Skeletal muscle satellite cell (primary cell): ENCODE measurements at regions not wholly inside any gene's neighbourhood (a gene's known extent, or its start where the extent isn't known, plus 50 kb on each side); places are given as distances from the start of the nearest gene placed in this dataset.
"Not testable (repeated sequence)": the region's sequence is repeated elsewhere in the genome, so short reads cannot be mapped to it uniquely, and the experiment has no call there.

Experiments used
- H3K27me3 ChIP-seq: 2 replicates; pipeline ENCODE4 v1.7.0; 2013; ENCODE audit warnings: low read length; ENCODE audit not compliant: control insufficient read depth, insufficient read depth
- H3K36me3 ChIP-seq: 2 replicates; pipeline ENCODE4 v1.7.0; 2013; ENCODE audit warnings: mild to moderate bottlenecking, control low read depth, low read length; ENCODE audit not compliant: insufficient read depth
- H3K4me1 ChIP-seq: 2 replicates; pipeline ENCODE4 v1.7.0; 2013; ENCODE audit warnings: low read length; ENCODE audit not compliant: control insufficient read depth, insufficient read depth
- H3K4me2 ChIP-seq: 2 replicates; pipeline ENCODE4 v1.7.0; 2013; ENCODE audit warnings: mild to moderate bottlenecking, low read length
- H3K4me3 ChIP-seq: 2 replicates; pipeline ENCODE4 v1.7.0; 2013; ENCODE audit warnings: low read length
- H3K9ac ChIP-seq: 2 replicates; pipeline ENCODE4 v1.7.0; 2013; ENCODE audit warnings: mild to moderate bottlenecking, low read depth, low read length, moderate library complexity
- H3K9me3 ChIP-seq: replicated peaks from 2 replicates; pipeline ENCODE4 v1.7.0; 2013; ENCODE audit warnings: mild to moderate bottlenecking, control low read depth, low read length

GRCh38 chr11:112694245-112694644, 267.0 kb upstream of the NCAM1 start:
- H3K9me3 ChIP-seq: no peaks in the 10 kb centered on the region
- H3K4me2 ChIP-seq: no peak overlapping the region
- peaks cover 5% of the 10 kb centered on the region for H3K4me1 ChIP-seq
- H3K4me3 ChIP-seq: no peak overlapping the region
- H3K36me3 ChIP-seq: no peaks in the 10 kb centered on the region
- no peak overlapping the region for H3K9ac ChIP-seq
- peaks cover 5% of the 10 kb centered on the region for H3K27me3 ChIP-seq

- Histone ChIP-seq H3K36me3 (no peaks in the 10 kb centered on the region), H3K4me3 (no peak overlapping the region), H3K9me3 (no peaks in the 10 kb centered on the region), H3K27me3 (peaks cover 5% of the 10 kb centered on the region), H3K4me1 (peaks cover 5% of the 10 kb centered on the region), H3K4me2 (no peak overlapping the region), H3K9ac (no peak overlapping the region)
Observed at GRCh38 chr11:112694813-112695212, 266.4 kb upstream of the NCAM1 start.

DNA sequence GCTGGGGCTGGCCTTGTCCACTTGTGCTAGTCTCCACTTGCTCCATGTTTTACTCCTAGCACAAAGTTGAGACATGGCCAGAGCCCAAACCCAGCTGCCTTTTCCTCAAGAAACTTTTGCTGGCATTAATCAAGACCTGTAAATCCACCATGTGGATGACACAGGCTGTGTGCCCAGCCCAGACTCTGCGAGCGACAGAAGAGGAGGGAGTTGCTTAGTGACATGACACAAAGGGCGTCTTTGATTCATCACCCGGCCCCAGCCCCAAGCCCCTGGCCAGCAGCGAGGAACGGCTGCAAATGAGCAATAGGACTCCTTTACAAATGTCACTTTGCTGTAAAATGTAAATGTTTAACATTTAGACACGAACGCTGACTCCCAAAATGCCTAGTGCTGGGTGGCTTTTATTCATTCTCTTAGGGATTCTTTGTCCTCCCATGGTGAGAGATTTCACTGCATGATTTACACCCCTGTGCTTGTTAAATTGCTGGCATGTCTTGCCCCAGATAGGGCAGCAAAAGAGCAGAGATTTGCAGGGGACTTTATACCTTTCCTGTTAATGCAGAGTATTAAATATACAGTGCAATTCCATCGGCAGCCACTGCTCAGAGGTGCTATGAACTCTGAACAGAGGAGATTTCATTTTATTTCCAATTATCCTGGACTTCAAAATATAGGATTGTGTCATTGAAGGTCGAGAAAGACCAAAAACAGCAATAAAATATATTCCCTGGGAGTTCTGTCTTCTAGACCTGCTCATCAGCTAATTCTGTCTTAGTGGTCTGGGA, 263.6 kb upstream of the NCAM1 start:
- Histone ChIP-seq H3K4me2 (no peak overlapping the region), H3K9ac (no peak overlapping the region), H3K4me3 (no peak overlapping the region), H3K9me3 (no peaks in the 10 kb centered on the region), H3K36me3 (no peaks in the 10 kb centered on the region), H3K27me3 (peaks cover 5% of the 10 kb centered on the region), H3K4me1 (peaks cover 5% of the 10 kb centered on the region)

GRCh38 chr11:112705148-112705547, 256.1 kb upstream of the NCAM1 start:
- Histone ChIP-seq H3K27me3 (no peaks in the 10 kb centered on the region), H3K4me1 (no peaks in the 10 kb centered on the region), H3K9me3 (no peaks in the 10 kb centered on the region), H3K9ac (no peak overlapping the region), H3K4me3 (no peak overlapping the region), H3K36me3 (no peaks in the 10 kb centered on the region), H3K4me2 (no peak overlapping the region)

GRCh38 chr11:112706863-112707262, 254.4 kb upstream of the NCAM1 start:
- H3K9me3 ChIP-seq: no peaks in the 10 kb centered on the region
- H3K4me3 ChIP-seq: no peak overlapping the region
- no peaks in the 10 kb centered on the region for H3K27me3 ChIP-seq
- H3K9ac ChIP-seq: no peak overlapping the region
- no peaks in the 10 kb centered on the region for H3K4me1 ChIP-seq
- no peaks in the 10 kb centered on the region for H3K36me3 ChIP-seq
- H3K4me2 ChIP-seq: no peak overlapping the region

- not testable (repeated sequence) for H3K27me3 ChIP-seq
Observed at GRCh38 chr11:112714340-112714739, 246.9 kb upstream of the NCAM1 start.

GRCh38 chr11:112715056-112715455, 246.2 kb upstream of the NCAM1 start:
- no peaks in the 10 kb centered on the region for H3K27me3 ChIP-seq
- H3K4me3 ChIP-seq: no peak overlapping the region
- H3K4me2 ChIP-seq: no peak overlapping the region
- H3K36me3 ChIP-seq: no peaks in the 10 kb centered on the region
- no peaks in the 10 kb centered on the region for H3K4me1 ChIP-seq
- H3K9me3 ChIP-seq: no peaks in the 10 kb centered on the region
- no peak overlapping the region for H3K9ac ChIP-seq

More at GRCh38 chr11:112714340-112714739, 246.9 kb upstream of the NCAM1 start:
- H3K4me1 ChIP-seq, H3K9me3 ChIP-seq, H3K36me3 ChIP-seq, H3K4me3 ChIP-seq, H3K4me2 ChIP-seq, H3K9ac ChIP-seq: not testable (repeated sequence)

GRCh38 chr11:112718483-112718882, 242.7 kb upstream of the NCAM1 start:
- H3K36me3 ChIP-seq: no peaks in the 10 kb centered on the region

DNA sequence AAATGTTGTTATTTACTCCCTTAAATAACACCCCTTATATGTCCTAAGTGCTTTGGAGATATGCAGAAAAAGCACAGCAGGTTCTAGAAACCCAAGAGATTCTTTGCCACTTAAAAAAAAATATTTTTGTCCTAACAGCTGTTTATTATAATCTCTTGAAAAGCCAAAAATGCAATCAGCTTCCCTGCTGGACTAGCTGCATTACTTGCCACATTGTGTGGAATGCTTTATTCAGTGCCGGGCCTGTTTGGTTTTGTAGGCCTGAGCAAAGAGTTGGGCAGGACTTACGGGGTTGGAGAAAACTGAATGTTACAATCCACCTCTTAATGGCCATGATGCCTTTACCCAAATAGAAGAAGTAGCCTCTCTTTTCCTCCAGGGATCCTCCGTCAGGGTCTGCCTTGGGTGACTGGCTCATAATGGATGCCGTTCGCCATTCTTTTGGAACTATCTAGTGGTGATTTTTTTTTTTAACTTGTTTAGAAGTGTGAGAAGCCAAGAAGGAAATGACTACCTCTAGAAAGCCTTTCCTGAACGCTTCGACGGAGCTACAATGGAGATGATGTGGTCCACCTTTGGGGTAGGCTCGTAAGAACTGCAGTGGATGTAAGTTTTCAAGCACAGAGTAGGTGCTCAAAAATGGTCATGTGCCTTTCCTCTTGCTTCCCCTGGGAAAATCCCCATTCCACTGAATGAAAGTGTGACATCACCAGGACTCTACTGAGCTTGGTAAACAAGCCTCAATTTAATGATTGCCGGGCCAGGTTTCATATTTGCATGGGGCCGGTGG, 241.3 kb upstream of the NCAM1 start:
- no peaks in the 10 kb centered on the region for H3K36me3 ChIP-seq
- no peaks in the 10 kb centered on the region for H3K27me3 ChIP-seq
- H3K4me3 ChIP-seq: no peak overlapping the region
- no peak overlapping the region for H3K4me2 ChIP-seq
- H3K4me1 ChIP-seq: no peaks in the 10 kb centered on the region
- H3K9me3 ChIP-seq: no peaks in the 10 kb centered on the region
- H3K9ac ChIP-seq: no peak overlapping the region

More at GRCh38 chr11:112718483-112718882, 242.7 kb upstream of the NCAM1 start:
- H3K27me3 ChIP-seq: no peaks in the 10 kb centered on the region
- H3K4me2 ChIP-seq: no peak overlapping the region
- no peaks in the 10 kb centered on the region for H3K4me1 ChIP-seq
- no peak overlapping the region for H3K9ac ChIP-seq
- H3K4me3 ChIP-seq: no peak overlapping the region
- H3K9me3 ChIP-seq: no peaks in the 10 kb centered on the region

- H3K4me3 ChIP-seq: no peak overlapping the region
- H3K9ac ChIP-seq: no peak overlapping the region
- no peaks in the 10 kb centered on the region for H3K36me3 ChIP-seq
- no peaks in the 10 kb centered on the region for H3K4me1 ChIP-seq
- peaks cover 9% of the 10 kb centered on the region for H3K27me3 ChIP-seq
- no peak overlapping the region for H3K4me2 ChIP-seq
- no peaks in the 10 kb centered on the region for H3K9me3 ChIP-seq
Observed at GRCh38 chr11:112722148-112722547, 239.1 kb upstream of the NCAM1 start.

- Histone ChIP-seq H3K27me3 (peaks cover 9% of the 10 kb centered on the region), H3K36me3 (no peaks in the 10 kb centered on the region), H3K9me3 (no peaks in the 10 kb centered on the region), H3K4me3 (no peak overlapping the region), H3K4me2 (no peak overlapping the region), H3K4me1 (no peaks in the 10 kb centered on the region), H3K9ac (no peak overlapping the region)
Observed at GRCh38 chr11:112722876-112723275, 238.3 kb upstream of the NCAM1 start.
